IgD-negative memory B cell (primary cell): ENCODE measurements at regions not wholly inside any gene's neighbourhood (a gene's known extent, or its start where the extent isn't known, plus 50 kb on each side); places are given as distances from the start of the nearest gene placed in this dataset.

Experiments used
- H3K27ac Mint-ChIP-seq, 3 donors: one replicate each; pipeline ENCODE4 v1.8.0; 2020 to 2022; ENCODE audit warnings: mild to moderate bottlenecking in 3 of 3, mixed read lengths in 3 of 3, moderate library complexity in 1 of 3
- H3K27me3 Mint-ChIP-seq: one replicate; pipeline ENCODE4 v1.8.0; 2021; ENCODE audit warnings: mixed read lengths
- H3K36me3 Mint-ChIP-seq: one replicate; pipeline ENCODE4 v1.8.0; 2020; ENCODE audit warnings: mild to moderate bottlenecking, mixed read lengths
- H3K4me1 Mint-ChIP-seq, 3 donors: one replicate each; pipeline ENCODE4 v1.8.0; 2020 to 2022; ENCODE audit warnings: mixed read lengths in 3 of 3, mild to moderate bottlenecking in 1 of 3
- H3K4me3 Mint-ChIP-seq, 4 donors: one replicate each; pipeline ENCODE4 v1.8.0; 2020 to 2022; ENCODE audit warnings: mild to moderate bottlenecking in 4 of 4, mixed read lengths in 4 of 4, moderate library complexity in 3 of 4
- H3K9me3 Mint-ChIP-seq, 3 donors: one replicate each; pipeline ENCODE4 v1.8.0; 2020 to 2021; ENCODE audit warnings: mixed read lengths in 3 of 3, mild to moderate bottlenecking in 1 of 3

DNA sequence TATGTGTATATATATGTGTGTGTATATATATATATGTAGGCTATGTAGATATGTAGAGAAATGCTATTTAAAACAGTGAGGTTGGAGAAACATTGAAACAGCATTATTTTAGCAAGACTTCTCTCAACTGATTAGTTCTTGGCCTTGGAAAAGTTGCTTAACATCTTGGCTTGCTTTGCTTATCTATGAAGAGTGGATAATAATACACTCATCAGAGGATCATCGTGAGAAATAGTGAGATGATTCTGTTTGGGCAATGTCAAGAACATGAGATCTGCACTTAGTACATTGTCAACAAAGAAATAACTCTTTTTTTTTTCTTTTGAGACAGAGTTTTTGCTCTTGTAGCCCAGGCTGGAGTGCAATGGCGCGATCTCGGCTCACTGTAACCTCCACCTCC lies 128.3 kb downstream of the KLF5 start:
- peaks cover 4% of the 10 kb centered on the region for H3K27me3 Mint-ChIP-seq
- H3K36me3 Mint-ChIP-seq: no peaks in the 10 kb centered on the region
- H3K4me1 Mint-ChIP-seq: no peaks in the 10 kb centered on the region
- H3K27ac Mint-ChIP-seq: no peak overlapping the region
- H3K9me3 Mint-ChIP-seq: peaks cover 0 to 2% (median under 1%) of the 10 kb centered on the region in 3 donors
- no peak overlapping the region for H3K4me3 Mint-ChIP-seq

DNA sequence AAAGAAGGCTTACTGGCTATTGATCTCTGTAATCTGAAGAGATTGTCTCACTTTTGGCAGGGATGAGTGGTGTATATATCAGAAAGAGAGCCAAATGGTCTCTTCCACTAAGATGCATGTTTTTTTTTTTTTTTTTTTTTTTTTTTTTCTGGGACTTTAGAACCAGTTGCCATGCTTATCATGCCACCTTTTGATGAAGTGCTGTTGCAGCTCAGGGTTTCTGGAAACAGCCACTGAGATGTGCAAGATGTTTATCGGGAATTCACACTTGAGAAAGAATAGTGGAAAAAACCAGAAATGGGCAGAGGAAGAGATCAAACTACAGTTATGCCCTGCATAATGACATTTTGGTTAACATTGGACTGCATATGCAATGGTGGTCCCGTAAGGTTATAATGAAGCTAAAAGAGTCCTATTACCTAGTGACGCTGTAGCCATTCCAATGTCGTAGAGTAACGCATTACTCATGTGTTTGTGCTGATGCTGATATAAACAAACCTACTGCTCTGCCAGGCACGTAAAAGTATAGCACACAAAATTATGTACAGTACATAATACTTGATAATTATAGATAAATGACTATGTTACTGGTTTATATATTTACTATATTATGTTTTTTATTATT lies 121.0 kb downstream of the KLF5 start:
- no peak overlapping the region for H3K4me3 Mint-ChIP-seq
- H3K36me3 Mint-ChIP-seq: no peaks in the 10 kb centered on the region
- peaks cover 6% of the 10 kb centered on the region for H3K27me3 Mint-ChIP-seq

DNA sequence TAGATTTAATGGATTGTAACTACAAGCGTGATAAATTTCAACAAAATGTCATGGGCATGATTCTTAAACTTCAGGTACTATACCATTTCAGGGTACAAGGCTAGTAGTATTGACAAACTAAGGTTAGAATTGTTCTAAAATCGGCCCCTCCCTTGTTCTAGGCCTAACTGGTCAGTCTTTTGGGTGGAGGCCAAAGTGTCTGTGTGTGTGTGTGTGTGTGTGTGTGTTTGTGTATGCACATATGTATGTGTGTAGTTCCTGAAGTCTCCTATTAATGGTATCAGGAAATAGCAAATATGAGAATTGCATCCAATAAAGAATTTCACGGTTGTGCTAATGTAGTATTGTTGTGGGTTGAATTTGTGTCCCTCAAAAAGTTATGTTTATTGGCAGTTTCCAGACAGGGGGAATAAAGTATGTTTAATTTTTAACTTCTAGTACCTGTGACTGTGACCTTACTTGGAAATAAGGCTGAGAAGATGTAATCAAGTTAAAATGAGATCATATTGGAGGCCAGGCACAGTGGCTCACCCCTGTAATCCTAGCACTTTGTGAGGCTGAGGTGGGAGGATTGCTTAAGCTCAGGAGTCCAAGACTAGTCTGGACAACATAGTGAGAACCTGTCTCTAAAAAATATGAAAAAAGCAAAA lies 119.2 kb downstream of the KLF5 start:
- peaks cover 6% of the 10 kb centered on the region for H3K27me3 Mint-ChIP-seq
- H3K27ac Mint-ChIP-seq: no peak overlapping the region
- no peaks in the 10 kb centered on the region for H3K4me1 Mint-ChIP-seq
- H3K36me3 Mint-ChIP-seq: no peaks in the 10 kb centered on the region
- no peaks in the 10 kb centered on the region for H3K9me3 Mint-ChIP-seq
- no peak overlapping the region for H3K4me3 Mint-ChIP-seq

More for the DNA sequence above, 121.0 kb downstream of the KLF5 start:
- no peak overlapping the region for H3K27ac Mint-ChIP-seq
- H3K4me1 Mint-ChIP-seq: no peaks in the 10 kb centered on the region
- H3K9me3 Mint-ChIP-seq: no peaks in the 10 kb centered on the region

DNA sequence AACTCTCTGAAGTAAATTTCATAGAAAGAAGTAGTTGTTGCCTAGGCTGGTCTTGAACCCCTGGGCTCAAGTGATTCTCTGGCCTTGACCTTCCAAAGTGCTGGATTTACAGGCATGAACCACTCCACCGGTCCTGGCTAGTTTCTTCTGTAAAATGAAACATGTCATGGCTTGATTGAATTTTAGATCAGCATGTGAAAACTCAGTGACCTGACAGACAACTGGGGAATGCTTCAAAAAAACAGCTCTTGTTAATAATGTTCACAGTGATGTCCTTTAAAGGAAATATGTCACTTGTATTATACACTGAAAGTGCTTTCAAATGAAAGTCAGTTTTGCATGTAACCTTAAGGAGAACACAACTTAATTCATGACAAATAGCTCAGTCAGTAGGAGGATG lies 118.2 kb downstream of the KLF5 start:
- H3K4me3 Mint-ChIP-seq: no peak overlapping the region
- no peaks in the 10 kb centered on the region for H3K9me3 Mint-ChIP-seq
- no peak overlapping the region for H3K27ac Mint-ChIP-seq
- H3K36me3 Mint-ChIP-seq: no peaks in the 10 kb centered on the region
- peaks cover 4% of the 10 kb centered on the region for H3K27me3 Mint-ChIP-seq
- H3K4me1 Mint-ChIP-seq: no peaks in the 10 kb centered on the region

DNA sequence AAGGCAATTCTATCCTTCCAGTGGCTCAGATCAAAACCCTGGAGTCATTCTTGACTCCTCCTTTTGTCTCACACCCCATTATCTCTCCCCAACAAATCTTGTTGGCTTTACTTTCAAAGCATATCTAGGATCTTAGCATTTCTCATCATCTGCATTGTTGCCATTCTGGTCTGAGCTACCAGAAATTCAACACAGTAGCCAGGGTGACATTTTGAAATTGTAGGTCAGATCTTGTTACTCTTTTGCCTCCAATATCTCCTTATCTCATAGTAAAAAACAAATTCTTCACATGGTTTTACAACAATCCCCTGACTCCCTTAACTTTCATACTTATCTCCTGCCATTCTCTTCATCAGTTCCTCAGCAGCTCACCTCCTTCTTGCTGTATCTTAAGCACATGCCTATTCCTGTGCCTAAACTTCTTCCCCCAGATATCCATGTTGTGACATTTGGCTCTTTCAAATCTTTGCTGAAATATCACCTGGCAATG lies 115.8 kb downstream of the KLF5 start:
- peaks cover under 1 to 4% (median 3%) of the 10 kb centered on the region in 3 donors for H3K4me1 Mint-ChIP-seq

DNA sequence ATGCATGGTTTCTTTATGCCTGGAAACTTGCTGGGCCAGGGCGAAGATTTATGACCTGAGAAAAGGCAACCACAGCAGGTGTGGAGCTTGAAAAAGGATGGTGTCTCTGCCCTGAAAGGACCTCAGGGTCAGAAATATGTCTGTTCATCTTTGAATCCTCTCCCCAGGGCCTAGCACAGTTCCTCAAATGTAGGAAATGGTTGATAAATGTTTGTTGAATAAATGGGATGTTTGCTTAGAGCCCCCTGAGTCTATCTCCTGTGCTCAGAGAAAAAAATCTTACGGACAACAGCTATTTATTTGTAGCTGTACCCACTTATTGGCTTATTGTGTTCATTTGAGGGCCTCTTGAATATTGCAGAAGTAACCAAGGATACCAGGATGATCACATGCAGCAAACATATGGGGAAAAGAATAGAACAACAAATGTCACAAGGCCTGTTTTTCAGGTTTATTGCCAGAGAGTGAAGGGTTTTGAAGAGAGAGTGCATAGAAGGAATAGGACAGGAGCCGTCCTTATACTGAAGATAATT lies 114.5 kb downstream of the KLF5 start:
- no peaks in the 10 kb centered on the region for H3K36me3 Mint-ChIP-seq
- peaks cover 2% of the 10 kb centered on the region for H3K27me3 Mint-ChIP-seq
- H3K4me1 Mint-ChIP-seq: peaks cover 3 to 4% (median 3%) of the 10 kb centered on the region in 3 donors
- H3K27ac Mint-ChIP-seq: no peak overlapping the region
- H3K9me3 Mint-ChIP-seq: no peaks in the 10 kb centered on the region
- no peak overlapping the region for H3K4me3 Mint-ChIP-seq

More for the DNA sequence above, 115.8 kb downstream of the KLF5 start:
- no peak overlapping the region for H3K27ac Mint-ChIP-seq
- H3K9me3 Mint-ChIP-seq: no peaks in the 10 kb centered on the region
- no peak overlapping the region for H3K4me3 Mint-ChIP-seq
- peaks cover 4% of the 10 kb centered on the region for H3K27me3 Mint-ChIP-seq
- H3K36me3 Mint-ChIP-seq: no peaks in the 10 kb centered on the region

DNA sequence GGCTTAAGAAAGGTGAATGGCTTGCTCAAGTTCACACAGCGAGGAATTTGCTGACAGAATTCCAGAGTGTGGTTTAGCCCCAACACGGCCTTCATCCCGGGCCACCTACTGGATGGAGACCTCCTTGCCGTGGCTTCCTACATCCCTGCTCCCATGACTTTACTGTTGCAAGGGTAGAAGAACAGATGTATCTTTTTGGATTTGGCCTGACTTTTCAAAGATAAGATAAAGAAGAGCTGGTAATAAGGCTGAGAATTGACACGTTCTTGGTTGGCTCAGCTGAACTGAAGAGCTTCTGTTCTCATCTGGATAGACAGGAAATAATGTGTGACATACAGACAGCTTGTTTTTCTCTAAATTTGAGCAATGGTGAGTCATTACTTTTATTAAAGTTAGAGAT lies 113.1 kb downstream of the KLF5 start:
- Mint-ChIP-seq H3K4me3 (no peak overlapping the region), H3K36me3 (no peaks in the 10 kb centered on the region), H3K9me3 (no peaks in the 10 kb centered on the region), H3K27ac (no peak overlapping the region), H3K27me3 (peaks cover 2% of the 10 kb centered on the region), H3K4me1 (peaks cover 3 to 4% (median 3%) of the 10 kb centered on the region in 3 donors)

DNA sequence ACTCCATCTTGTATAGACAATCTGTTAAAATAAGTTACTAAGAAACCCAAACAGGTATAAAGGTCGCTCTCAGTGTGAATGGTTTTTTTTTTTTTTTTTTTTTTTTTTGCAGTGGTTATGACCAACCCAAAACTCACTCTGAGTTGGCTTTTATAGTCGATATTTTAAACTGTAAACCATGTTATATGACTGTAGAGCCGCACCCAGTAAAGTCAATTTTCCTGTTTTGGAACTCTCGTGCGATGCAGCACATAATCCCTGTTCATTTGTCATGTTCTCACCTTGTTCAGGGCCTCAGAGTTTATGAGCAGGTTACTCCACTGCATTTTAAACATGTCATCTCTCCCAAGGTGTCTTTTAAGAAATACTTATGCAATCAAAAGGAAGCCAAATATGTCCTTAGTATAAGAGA lies 112.5 kb downstream of the KLF5 start:
- peaks cover 0 to 2% (median 0%) of the 10 kb centered on the region in 3 donors for H3K9me3 Mint-ChIP-seq
- peaks cover 2% of the 10 kb centered on the region for H3K27me3 Mint-ChIP-seq
- no peaks in the 10 kb centered on the region for H3K36me3 Mint-ChIP-seq
- H3K27ac Mint-ChIP-seq: no peak overlapping the region
- H3K4me1 Mint-ChIP-seq: peaks cover 3 to 4% (median 3%) of the 10 kb centered on the region in 3 donors
- no peak overlapping the region for H3K4me3 Mint-ChIP-seq

DNA sequence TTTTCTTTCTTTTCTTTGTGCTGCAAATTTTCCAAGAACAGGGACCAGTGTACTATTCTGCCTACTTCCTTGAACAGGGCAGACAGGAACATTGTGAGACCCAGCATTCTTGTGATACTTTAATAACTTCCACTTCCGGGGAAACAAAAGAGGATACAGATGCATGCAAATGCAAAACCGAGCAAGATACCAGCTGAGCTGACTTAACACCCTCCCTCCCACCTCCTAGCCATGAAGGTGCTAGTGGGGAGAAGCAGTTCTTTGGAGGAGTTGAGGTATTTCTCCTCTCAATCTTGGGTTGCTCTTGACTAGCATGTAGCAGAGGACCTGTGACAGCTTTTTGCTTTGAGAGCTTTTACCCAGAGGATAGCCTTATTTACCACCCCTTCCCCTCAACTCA lies 111.2 kb downstream of the KLF5 start:
- H3K36me3 Mint-ChIP-seq: no peaks in the 10 kb centered on the region
- peaks cover 3 to 4% (median 3%) of the 10 kb centered on the region in 3 donors for H3K4me1 Mint-ChIP-seq
- H3K27ac Mint-ChIP-seq: no peak overlapping the region
- peaks cover 0 to 4% (median 0%) of the 10 kb centered on the region in 3 donors for H3K9me3 Mint-ChIP-seq
- no peak overlapping the region for H3K4me3 Mint-ChIP-seq
- peaks cover 2% of the 10 kb centered on the region for H3K27me3 Mint-ChIP-seq

DNA sequence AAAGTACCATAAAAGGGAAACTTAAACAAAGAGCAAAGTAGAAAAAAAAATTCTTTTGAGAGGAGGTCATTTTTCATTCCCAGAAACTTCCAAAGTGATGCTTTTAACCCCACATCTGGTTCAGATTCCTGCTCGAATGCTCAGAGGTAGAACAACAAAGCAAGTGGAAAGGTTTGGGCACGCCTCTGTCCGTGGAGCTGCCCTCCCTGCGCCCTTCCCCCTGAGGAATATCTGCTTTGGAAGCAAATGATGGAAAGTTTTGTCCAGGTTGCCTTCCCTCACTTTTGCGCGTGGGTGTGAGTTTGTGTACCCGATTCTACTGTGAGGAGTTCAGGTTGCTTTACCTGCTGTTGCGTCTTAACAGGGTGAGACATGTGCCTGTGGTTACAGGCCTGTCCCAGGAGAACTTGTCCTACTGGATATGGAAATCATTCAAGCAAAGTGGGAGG lies 110.2 kb downstream of the KLF5 start:
- Mint-ChIP-seq H3K27me3 (peaks cover 2% of the 10 kb centered on the region), H3K4me1 (peaks cover 3 to 4% (median 3%) of the 10 kb centered on the region in 3 donors), H3K27ac (no peak overlapping the region), H3K4me3 (no peak overlapping the region), H3K9me3 (peaks cover 0 to 4% (median 0%) of the 10 kb centered on the region in 3 donors), H3K36me3 (no peaks in the 10 kb centered on the region)

DNA sequence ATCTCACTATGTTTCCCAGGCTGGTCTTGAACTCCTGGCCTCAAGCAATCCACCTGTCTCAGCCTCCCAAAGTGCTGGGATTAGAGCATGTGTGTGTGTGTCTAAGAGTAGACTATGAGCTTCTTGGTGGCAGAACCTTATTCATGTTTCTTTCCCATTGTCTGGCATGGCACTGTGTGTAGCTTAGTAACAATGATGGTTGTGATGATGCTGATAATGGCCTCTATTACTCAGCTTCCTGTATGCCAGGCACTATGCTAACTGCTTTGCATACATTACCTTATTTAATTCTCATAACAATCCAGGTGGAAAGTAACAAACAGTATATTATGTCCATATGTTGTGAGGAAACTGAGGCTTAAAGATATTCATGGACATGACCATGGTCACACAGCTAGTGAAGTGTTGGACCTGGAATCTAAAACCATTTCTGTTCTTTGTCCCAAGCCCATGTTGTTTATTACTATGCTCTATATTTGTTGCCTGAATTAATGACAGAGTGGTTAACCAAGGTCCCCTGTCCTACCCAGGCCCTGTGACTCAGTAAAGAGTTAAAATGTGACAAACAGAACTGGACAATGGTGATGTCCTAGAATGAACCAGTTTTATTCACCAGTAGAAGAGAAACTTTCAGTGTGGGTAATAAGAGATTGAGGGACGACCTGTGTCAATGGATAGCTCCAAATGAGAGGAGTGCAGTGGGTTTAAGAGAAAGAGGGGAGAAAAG lies 109.6 kb downstream of the KLF5 start:
- H3K4me1 Mint-ChIP-seq: peaks cover 3 to 4% (median 3%) of the 10 kb centered on the region in 3 donors
- no peaks in the 10 kb centered on the region for H3K27me3 Mint-ChIP-seq
- H3K27ac Mint-ChIP-seq: no peak overlapping the region
- H3K36me3 Mint-ChIP-seq: no peaks in the 10 kb centered on the region
- no peak overlapping the region for H3K4me3 Mint-ChIP-seq
- peaks cover 0 to 4% (median 0%) of the 10 kb centered on the region in 3 donors for H3K9me3 Mint-ChIP-seq

DNA sequence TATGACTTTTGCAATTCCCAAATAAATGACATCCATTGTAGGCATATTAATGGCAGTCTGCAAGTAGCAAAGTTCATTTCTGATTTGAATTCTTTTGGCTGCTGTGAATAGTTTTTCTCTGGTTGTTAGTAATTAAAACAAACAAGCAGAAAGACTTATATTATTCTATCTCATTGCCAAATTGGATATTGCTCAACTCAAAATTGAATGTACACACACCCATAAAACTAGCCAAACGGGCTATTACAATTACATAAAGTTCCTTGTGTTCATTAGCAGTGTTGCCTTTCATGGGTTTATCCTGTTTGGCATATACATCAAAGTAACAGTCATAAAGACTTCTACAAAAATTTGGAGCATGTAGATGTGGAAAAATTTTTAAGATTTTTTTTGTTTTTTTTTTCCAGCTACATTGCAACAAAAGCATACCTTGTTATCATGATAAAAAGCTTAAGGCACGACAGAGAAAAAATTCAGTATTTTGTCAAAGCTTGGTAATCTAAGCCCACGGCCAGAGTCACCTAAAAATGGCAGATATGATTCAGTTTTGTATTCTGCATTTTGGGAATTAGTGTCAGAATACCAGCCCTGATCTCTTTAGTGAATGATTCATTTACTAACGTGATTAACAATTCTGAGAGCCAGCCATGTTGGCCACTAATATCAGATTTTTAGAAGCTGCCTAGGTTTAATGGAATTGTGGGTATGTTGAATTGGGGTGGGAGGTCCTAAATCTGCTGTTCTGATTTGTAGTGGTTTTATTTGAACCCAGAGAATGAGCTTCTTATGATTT lies 108.4 kb downstream of the KLF5 start:
- Mint-ChIP-seq H3K36me3 (no peaks in the 10 kb centered on the region), H3K27ac (no peak overlapping the region), H3K27me3 (no peaks in the 10 kb centered on the region), H3K4me3 (no peak overlapping the region), H3K4me1 (peaks cover 3 to 4% (median 3%) of the 10 kb centered on the region in 3 donors), H3K9me3 (peaks cover 0 to 4% (median 0%) of the 10 kb centered on the region in 3 donors)

DNA sequence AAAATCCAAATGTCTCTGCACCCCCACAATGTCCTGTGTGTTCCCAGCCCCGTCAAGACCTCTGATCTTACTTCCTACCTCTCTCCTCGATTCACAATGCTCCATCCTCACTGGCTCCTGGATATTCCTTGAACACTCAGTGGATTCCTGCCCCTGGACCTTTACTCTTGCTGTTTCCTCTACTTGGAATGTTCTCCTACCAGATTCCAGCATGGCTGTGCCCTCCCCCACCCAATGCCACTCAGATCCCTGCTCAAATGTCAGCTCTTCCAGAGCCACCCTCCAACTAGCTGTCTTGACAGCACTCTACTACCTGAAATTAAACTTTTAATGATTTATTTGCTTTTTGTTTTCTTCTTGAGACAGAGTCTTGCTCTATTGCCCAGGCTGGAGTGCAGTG lies 107.4 kb downstream of the KLF5 start:
- Mint-ChIP-seq H3K27ac (peak overlapping the region in 2 of 3 donors; percentile 24 to 34), H3K4me3 (no peak overlapping the region), H3K4me1 (peaks cover 3 to 4% (median 3%) of the 10 kb centered on the region in 3 donors)

More for the DNA sequence above, 107.4 kb downstream of the KLF5 start:
- H3K36me3 Mint-ChIP-seq: no peaks in the 10 kb centered on the region
- peaks cover 0 to 4% (median 0%) of the 10 kb centered on the region in 3 donors for H3K9me3 Mint-ChIP-seq
- H3K27me3 Mint-ChIP-seq: no peaks in the 10 kb centered on the region
